COLO829 (cell line): ENCODE measurements at regions not wholly inside any gene's neighbourhood (a gene's known extent, or its start where the extent isn't known, plus 50 kb on each side); places are given as distances from the start of the nearest gene placed in this dataset.
A peak's percentile ranks its signal among the peaks of the same experiment; 100 is the strongest.

Experiments used
- DNase-seq: peaks from one replicate; pipeline ENCODE4 v3.0.0; 2012; ENCODE audit warnings: low spot score

- no peak for DNase-seq
Measured at GRCh38 chr6:14695579-14695978, 550.3 kb upstream of the JARID2 start.

- no peak for DNase-seq
Measured at GRCh38 chr6:14696367-14696766, 549.5 kb upstream of the JARID2 start.

GRCh38 chr6:14697427-14697826 lies 548.4 kb upstream of the JARID2 start:
- DNase-seq, result no peak

DNA sequence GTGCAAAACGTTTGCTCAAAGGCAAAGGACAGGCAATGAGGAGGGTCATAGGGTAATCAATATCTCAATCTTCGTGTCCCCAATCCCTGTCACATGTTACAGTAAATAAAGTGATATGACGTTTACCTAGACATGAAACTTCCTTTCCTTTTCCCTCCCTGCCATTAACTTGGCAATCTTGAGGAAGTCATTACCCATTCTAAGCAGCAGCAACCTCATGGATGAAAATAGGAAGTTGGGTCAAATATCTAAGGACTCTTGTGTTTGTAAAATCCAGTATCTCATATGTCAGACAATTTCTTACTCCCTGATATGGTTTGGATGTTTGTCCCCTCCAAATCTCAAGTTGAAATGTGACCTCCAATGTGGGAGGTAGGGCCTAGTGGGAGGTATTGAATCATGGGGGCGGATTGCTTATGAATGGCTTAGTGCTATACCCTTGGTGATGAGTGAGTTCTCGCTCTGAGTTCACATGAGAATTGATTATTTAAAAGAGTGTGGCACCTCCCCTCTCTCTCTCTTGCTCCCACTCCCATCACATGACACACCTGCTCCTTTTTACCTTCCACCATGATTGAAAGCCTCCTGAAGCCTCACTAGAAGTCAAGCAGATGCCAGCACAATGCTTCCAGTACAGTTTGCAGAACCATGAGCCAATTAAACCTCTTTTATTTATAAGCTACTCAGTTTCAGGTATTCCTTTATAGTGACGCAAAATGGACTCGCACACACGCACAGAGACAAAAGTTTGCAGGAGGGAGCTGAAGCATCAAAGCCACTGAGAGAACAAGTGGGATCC lies 545.9 kb upstream of the JARID2 start:
- no peak for DNase-seq

DNA sequence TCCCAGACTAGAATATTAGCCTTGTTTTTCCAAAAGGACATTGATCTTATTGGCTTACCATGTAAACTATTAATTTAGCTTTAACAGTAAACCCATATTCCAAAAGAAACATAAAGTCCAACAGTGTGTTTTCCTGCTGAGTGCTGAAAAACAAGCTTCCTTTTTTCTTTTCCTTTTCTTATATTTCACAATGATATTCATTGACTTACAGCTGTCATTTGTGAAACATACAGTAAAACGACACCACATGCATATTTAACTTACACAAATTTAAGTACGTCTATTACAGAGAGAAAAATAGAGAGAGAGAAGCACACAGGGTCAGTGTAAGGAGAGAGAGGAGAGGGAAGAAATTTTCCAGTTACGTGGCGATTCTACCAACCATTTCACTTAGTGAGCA lies 543.9 kb upstream of the JARID2 start:
- no peak for DNase-seq

DNA sequence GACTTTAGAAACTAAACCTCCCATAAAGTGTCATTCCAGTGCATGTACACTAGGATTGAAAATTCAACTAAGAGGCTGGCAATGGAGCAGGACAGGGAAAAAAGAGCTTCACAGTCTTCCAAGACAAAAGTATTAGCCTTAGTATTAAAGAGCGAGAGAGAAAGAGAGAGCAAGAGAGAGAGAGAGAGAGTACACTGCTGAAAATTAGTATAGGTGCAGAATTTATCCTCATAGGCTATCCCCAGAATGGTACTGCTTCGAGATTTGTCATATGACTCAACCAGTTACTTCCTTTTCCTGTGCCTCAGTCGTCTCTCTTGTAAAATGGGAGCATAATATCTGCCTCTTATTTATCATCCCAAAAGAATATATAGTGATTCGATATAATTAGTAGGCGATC lies 543.2 kb upstream of the JARID2 start:
- DNase-seq, result no peak

DNA sequence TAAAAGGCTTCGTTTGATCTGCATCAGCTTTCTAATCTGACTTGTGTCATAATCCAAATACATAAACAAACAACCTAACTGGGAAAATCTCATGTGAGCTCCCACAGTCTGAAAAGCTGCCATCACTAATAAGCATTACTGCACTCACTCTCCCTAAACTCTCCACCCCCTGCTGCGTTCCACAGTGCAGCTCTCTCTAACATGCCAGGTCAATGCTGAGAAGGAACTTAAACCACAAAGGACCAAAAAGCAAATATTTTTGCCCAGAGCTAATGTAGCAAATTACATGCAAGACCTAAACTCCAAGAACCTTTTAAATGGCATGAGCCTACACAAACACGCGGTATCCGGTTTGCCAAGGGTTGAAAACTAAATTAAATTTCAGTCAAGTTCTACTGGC lies 542.3 kb upstream of the JARID2 start:
- DNase-seq, result no peak

GRCh38 chr6:14704383-14705271 lies 541.2 kb upstream of the JARID2 start:
- DNase-seq, result no peak

- DNase-seq, result no peak
Measured at GRCh38 chr6:14705841-14706377, 540.0 kb upstream of the JARID2 start.

GRCh38 chr6:14706378-14706929 lies 539.4 kb upstream of the JARID2 start:
- DNase-seq, result peak; percentile 39

DNA sequence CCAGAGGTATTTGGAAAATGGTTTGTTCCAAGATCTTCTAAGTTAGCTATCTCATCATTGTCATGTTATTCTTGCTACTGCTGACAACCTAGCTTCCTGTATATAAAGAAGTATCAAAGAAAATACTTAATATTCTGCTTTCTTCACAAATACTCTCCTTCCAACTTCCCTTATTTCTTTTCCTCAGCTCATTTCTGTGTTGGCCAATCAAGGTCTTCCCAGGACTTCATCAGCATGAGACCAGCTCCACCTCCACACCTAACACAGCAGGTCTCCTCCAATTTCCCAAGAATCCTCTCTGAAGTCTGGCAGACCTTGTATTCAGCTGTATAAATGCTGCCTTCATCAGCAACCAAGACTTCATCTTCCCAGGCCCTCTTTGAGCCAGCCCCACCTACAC lies 538.6 kb upstream of the JARID2 start:
- no peak for DNase-seq

DNA sequence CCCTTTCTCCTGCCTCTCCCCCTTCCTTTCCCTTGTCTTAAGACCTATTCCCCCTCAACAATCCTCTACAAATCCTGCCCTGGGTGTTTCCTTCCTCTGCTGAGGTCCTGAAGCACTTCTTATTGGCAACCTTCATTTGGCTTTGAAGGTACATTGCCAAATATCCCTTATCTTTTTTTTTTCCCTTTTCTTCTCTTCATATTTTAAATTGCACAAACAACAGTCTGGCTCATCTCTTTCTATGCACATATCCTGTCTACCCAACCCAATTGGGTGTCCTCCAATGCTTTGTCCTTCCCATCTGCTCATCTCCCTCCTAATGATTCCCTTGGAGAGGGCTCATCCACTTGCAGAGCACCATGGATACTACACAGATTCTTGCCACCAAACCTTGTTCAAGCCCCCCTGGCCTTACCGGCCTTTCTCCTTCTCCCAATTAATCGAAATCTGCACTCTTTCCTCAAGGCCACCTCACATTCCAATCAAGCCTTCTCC lies 537.9 kb upstream of the JARID2 start:
- no peak for DNase-seq

GRCh38 chr6:14709066-14709670 lies 536.7 kb upstream of the JARID2 start:
- DNase-seq, result no peak

GRCh38 chr6:14709900-14710299 lies 536.0 kb upstream of the JARID2 start:
- no peak for DNase-seq

DNA sequence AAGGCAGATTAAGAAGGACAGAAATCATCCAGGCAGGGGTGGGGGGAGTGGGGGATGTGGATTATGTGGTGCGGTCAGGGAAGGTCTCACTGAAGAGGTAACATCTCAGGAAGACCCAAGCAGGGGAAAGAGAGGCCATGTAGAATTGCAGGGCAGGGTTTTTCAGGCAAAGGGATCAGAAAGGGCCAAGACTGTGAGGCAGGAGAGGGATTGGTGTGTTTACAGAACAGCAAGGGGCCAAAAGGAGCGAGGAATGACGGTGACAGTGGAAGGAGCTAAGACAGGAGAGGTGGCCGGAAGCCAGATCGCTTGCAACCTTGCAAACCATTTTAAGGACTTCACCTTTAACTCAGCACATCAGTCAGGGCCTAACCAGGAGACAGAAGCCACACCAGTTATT lies 535.4 kb upstream of the JARID2 start:
- DNase-seq, result no peak

GRCh38 chr6:14711056-14711703 lies 534.7 kb upstream of the JARID2 start:
- DNase-seq, result peak; percentile 59

GRCh38 chr6:14711704-14712379 lies 534.0 kb upstream of the JARID2 start:
- DNase-seq, result no peak

DNA sequence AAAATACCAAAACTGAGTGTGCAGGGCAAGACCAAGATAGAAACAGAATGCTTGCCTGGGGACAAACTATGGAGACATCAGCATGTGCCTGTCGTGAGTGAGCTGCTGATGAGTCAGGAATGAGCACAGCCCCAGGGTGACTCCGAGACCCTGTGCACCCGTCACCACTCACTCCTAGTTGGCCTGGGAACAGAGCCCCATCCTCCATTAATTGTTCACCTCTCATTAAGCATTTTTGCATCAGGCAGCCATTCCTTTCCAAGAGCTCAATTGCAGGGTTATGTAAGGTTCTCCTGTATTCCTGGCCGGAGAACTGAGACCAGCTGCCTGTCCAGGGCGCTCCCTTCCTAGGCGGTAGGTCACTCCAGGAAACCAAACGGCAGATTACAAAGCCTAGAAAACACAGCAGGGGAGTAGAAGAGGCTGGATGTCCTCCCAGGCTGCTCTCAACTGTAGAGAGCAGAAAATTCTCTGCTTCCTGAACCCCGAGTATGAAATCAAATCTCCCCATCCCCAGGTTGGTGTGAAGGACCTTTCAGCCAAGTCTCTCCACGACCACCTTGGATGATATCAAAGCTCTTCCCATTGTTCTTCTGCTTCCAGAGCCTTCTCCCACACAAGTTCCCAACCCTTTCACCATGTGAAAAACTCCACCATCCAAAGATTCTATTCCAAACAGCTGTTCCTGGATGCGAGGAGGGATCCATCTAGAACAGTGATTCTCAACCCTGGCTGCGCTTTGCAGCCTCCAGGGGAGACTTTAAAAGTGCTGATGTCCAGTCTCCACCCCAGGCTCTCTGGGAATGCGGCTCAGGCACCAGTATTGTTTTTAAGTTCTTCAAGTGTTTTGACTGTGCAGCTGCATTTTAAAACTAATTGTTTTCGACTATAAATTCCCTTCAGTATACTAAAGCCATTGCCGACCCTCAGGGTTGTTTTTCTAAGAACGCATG lies 532.6 kb upstream of the JARID2 start:
- DNase-seq, result peak; percentile 48

DNA sequence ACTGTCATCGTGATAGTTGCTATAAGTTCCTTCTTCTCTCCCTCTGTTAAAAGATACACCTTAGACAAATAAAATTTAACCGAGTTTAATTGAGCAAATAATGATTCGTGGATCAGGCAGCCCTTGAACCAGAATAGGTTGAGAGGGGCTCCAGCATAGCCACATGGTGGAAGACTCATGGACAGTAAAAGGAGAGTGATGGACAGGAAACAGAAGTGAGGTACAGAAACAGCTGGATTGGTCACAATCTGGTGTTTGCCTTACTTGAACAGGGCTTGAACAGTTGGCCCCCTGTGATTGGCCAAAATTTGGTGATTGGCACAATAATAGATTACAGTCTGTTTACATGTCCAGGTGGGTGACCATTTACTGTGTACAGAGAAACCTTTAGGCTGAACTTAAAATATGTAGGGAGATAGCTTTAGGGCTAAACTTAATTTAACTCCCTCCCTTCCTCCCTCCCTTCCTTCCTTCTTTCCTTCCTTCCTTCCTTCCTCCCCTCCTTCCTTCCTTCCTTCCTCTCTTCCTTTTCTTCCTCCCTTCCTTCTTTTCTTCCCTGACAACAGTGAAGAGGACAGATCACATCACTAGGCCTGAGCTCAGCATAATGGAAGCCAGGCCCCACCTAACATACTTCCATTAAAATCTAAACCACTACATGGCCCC lies 531.8 kb upstream of the JARID2 start:
- no peak for DNase-seq
